Endometrial microvascular endothelial cells (primary cell): ENCODE measurements at regions not wholly inside any gene's neighbourhood (a gene's known extent, or its start where the extent isn't known, plus 50 kb on each side); places are given as distances from the start of the nearest gene placed in this dataset.
"Not testable (repeated sequence)": the region's sequence is repeated elsewhere in the genome, so short reads cannot be mapped to it uniquely, and the experiment has no call there.

Experiments used
- in situ Hi-C: cut with HindIII; loops from 2 replicates; pipeline ENCODE4 v1.10.0; 2017; ENCODE audit warnings: low sequenced_read_pairs, low pct_unique_long_range_greater_than_20kb; ENCODE audit errors: inconsistent ontology term

DNA sequence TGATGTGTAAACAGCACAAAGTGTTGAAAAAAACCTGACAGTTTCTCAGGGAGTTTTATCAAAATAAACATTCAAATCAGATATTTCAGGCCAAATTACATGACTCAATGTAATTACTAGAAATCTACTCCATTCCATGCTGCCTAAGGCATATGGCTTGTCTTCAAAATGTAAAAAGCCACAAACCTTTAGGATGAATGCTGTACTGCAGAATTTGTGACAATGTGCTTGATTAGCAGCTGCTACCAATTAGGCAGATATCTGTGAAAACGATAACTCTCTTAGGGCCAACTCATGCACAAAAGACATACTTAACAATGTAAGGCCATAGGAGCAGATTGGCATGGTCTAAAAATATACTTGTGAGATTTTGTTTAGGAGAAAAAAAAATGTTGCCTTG is 267.0 kb downstream of the DACT1 start:
- in situ Hi-C loops, result no loop called here

- in situ Hi-C loops, result no loop called here
These were observed 270.0 kb downstream of the DACT1 start for GRCh38 chr14:58907803-58908202.

DNA sequence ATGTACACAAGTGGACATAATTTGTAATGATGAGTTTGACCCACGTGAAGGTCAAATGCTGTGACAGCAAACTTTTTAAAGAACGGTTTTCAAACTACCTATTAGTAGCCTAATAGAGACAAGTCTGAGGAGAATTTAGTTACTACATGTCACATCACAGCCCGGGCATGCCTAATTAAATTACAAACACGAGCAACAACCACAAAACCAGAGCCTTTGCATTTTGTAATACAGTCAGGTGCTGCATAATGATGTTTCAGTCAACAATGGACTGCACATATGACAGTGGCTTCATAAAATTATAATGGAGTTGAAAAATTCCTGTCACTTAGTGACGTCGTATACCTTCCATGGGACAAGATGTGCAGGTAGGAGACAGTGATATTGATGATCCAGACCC is 274.5 kb downstream of the DACT1 start:
- in situ Hi-C loops, result no loop called here

- in situ Hi-C loops, result no loop called here
These were observed 275.2 kb downstream of the DACT1 start for GRCh38 chr14:58912799-58913432.

- in situ Hi-C loops, result no loop called here
These were observed 274.1 kb upstream of the DAAM1 start for GRCh38 chr14:58914279-58914855.

DNA sequence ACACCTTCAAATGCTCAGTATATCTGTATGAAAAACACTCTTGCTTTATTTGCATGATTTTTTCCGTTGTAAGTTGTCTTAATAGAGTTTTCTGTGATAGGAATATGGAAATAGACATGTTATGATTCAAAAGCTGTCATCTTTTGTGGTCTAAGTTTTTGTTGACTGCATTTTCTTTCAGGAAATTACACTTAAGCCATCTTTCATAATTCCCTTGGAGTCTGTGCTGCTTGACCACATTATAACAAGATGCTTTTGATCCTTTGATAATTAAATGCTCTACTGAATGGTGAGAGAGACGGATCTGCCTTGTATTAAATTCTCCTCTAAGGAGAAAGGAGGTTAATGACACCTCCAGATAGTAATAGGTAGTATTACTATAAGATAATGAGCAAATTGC is 272.8 kb upstream of the DAAM1 start:
- in situ Hi-C loops, result no loop called here

DNA sequence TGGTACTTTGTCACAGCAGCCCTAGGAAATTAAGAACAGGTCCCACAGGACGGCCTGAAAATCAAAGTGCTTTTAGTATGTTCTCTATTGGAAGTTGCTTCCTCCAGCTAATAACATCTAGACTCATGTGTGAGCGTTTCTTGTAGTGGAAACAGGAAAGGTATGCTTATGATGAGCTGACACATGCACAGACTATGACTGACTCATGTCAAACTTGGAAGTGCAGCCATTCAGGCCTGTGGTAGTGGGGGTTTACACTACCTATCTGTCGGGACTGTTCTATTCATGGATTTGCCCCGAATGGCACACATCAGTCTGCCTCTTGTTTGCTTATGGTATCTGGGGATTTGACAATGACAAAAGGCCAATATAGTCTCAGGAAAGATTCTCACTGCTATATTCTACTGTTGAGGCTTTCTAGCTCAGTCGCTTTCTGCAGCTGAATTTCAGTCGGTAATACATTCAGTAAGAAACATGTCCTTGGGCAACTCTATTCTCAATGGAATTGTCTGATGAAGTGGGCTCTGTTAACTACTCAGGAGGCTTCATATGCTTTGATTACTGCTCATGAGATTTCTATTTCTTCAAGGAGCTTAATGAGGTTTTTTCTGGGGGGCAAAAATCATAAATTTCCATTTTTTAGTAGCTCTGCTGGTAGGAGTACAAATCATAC is 270.3 kb upstream of the DAAM1 start:
- in situ Hi-C loops, result no loop called here

GRCh38 chr14:58919217-58919616 is 269.2 kb upstream of the DAAM1 start:
- in situ Hi-C loops, result no loop called here

GRCh38 chr14:58920230-58920629 is 268.2 kb upstream of the DAAM1 start:
- in situ Hi-C loops, result no loop called here

- in situ Hi-C loops, result not testable (repeated sequence)
These were observed 266.1 kb upstream of the DAAM1 start for GRCh38 chr14:58922201-58922940.

GRCh38 chr14:58923751-58924405 is 264.6 kb upstream of the DAAM1 start:
- in situ Hi-C loops, result no loop called here

DNA sequence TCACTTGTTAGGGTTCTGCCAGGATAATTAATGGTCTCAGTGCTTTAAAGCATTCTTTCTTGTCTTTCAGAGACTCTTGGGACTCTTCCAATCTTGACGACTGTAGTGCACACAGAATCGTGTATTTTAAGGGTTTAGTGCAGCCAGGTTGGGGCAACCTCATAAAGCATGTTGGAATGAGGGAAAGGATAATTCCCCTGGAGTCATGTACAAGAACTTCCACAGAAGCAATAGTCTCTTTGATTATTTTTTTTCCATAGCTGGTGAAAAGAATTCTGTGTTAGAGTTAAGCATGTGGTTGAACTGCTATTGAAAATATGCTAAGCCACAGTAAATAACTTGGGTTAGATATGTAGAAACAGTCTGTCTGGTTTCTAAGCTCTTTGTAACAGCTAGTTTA is 246.8 kb upstream of the DAAM1 start:
- in situ Hi-C loops, result no loop called here

DNA sequence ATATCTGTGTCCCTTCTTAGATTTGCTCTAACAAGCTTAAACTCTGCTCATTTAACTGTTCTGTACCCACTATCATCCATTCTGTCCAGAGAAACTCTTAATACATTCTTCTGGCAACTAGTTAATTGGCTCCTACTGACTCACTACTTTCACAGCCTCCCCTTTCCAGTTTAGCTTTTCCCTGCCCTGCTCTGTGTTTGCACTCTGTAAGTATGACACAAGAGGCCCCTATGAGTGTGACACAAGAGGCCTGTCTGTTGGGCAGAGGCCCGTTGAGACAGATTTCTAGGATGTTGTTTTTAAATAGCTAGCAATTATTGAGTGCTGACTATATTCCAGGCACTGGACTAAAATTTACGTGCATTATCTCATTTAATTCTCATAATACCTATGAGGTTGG is 246.0 kb upstream of the DAAM1 start:
- in situ Hi-C loops, result no loop called here

DNA sequence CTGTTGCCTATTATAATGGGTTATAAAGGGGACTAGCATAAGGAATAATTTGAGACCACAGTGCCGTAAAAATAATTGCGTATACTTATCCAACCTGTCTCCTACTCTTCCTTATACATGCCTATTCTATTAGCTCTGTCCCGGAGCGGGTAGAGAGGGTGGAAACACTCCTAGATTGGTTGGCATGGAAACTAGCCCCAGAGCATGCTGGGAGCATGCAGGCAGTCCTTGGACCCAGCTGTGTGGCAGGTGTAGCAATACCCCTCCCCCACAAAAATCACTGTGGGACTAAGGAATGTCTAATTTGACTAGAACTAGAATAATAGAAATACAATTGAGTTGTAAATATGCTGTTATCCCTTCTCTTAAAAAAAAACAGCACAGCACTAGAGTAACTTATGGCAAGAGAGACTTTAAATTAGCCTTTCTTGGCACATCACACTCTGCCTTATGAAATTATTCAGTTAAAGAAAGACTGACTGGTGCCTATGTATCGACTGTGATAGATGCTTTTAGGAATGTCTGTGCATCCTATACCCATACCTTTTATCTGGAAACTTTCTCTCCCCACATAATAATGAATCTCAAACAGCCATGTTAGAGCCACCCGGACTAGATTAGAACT is 244.0 kb upstream of the DAAM1 start:
- in situ Hi-C loops, result no loop called here

DNA sequence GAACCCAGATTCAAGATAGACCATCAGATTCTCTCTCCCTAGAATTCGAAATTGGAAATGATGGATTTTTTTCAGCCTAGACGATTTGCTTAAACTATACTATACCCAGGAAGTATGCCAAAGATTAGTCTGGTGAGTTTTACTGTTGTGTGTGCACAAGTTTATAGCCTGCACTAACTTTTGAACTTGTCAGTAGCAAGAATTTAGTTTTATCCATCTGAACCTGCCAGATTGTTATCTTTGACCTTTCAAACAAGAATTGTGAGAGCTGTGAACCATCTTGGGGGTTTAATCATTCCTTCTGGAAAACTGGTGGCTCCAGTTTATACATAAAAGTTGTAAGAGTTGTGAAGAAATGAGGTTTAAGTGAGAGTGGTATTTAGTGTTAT is 243.5 kb upstream of the DAAM1 start:
- in situ Hi-C loops, result no loop called here

DNA sequence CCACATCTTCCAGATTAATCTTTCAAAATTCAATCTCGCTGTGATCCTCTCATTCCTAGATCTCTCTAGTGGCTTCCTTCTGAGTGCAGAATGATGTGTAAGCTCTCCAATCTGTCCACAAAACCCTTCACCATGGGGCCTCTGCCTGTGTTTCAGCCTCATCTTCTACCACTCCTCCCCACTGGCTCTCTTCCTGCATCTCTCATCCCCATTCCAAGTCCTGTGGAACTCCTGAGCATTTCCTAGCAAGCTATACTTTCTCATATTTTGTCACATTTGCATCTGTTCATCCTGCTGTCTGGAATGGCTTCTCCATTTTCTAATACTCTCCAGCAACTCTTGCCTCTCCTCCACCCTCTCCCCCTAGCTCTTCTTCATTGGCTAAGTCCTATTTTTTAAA is 242.0 kb upstream of the DAAM1 start:
- in situ Hi-C loops, result no loop called here

GRCh38 chr14:58947156-58947555 is 241.3 kb upstream of the DAAM1 start:
- in situ Hi-C loops, result no loop called here

DNA sequence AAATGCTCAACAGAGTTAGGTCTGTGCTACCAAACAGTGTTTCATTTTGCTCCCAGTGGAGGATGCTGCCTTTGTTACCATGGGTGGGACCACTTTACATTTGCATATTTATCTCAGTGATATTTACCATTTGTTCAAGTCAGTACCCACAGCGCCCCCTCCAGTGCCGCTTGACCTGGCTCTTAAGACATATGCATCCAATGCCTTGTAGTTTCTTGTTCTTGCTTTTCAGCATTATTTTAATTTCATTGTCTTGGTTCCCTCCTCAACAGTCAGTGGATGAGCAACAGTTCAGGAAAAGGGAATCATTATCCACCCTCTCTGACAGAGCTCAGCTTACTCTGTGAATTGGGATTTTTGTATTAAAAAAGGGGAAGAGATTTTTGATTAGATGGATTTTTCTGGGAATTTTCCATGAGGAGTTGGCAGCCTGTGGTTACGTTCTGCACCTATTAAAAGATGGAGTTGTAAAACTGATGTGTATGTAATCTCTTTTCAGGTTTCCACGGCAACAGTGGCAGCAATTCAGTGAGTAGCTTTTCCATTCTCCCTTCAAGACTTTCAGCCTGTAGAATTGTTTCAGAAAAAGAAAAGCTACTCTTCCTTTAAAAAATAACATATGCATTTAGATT is 240.5 kb upstream of the DAAM1 start:
- in situ Hi-C loops, result no loop called here

- in situ Hi-C loops, result no loop called here
These were observed 237.9 kb upstream of the DAAM1 start for GRCh38 chr14:58950555-58950954.
